Esophagus muscularis mucosa (tissue), 4 donors: ENCODE measurements at regions not wholly inside any gene's neighbourhood (a gene's known extent, or its start where the extent isn't known, plus 50 kb on each side); places are given as distances from the start of the nearest gene placed in this dataset.
A peak's percentile ranks its signal among the peaks of the same experiment; 100 is the strongest.

Experiments
- DNase-seq: peaks from one replicate; pipeline ENCODE4 v3.0.0-alpha.2; 2017; ENCODE audit errors: extremely low spot score
- H3K27ac ChIP-seq, 4 donors: fragments of 200-600 bp; sonication (generic); replicated peaks in 1 of 4; 1 replicate in 3 of 4; 2 replicates in 1 of 4; pipeline ENCODE4 v1.5.1; 2016 to 2019; ENCODE audit warnings: mild to moderate bottlenecking in 1 of 4
- H3K27me3 ChIP-seq, 4 donors: fragments of 200-600 bp; sonication (generic); one replicate each; pipeline versions ENCODE4 v1.5.1 to v1.6.0; 2016 to 2019
- H3K36me3 ChIP-seq, 4 donors: fragments of 200-600 bp; sonication (generic); one replicate each; pipeline ENCODE4 v1.5.1; 2016 to 2019
- H3K4me1 ChIP-seq, 4 donors: fragments of 200-600 bp; sonication (generic); one replicate each; pipeline ENCODE4 v1.5.1; 2016 to 2019
- H3K4me3 ChIP-seq, 4 donors: fragments of 200-600 bp; sonication (generic); 1 replicate in 2 of 4; 2 replicates in 2 of 4; pipeline ENCODE4 v1.5.1; 2016 to 2019; ENCODE audit warnings: mild to moderate bottlenecking in 4 of 4, moderate library complexity in 1 of 4
- H3K9me3 ChIP-seq, 4 donors: fragments of 200-600 bp; sonication (generic); 1 replicate in 3 of 4; 2 replicates in 1 of 4; pipeline ENCODE4 v1.5.1; 2016 to 2019
- EP300 ChIP-seq: sonication (generic); formaldehyde crosslinking; IDR thresholded peaks from one replicate; pipeline ENCODE4 v1.6.1; 2017; ENCODE audit warnings: antibody characterized with exemption
- POLR2A ChIP-seq: fragments of 450-650 bp; IDR thresholded peaks from one replicate; pipeline ENCODE4 v1.6.1; 2017; ENCODE audit warnings: antibody characterized with exemption, moderate library complexity, mild to moderate bottlenecking, low read depth
- POLR2AphosphoS5 ChIP-seq, 2 donors: sonication (generic); formaldehyde crosslinking; IDR thresholded peaks; one replicate each; pipeline ENCODE4 v1.6.1; 2017; ENCODE audit warnings: antibody characterized with exemption in 2 of 2
- WGBS: methylation state at CpG from one replicate; pipeline ENCODE4 v1.1.5; 2018; 5-methylcytosine and 5-hydroxymethylcytosine counted together
- intact Hi-C: fragments of 100-400 bp; cut with DNase I; formaldehyde crosslinking; loops from one replicate; pipeline ENCODE4 v1.15.1; 2023
- TF ChIP-seq, protein P1 (sequence below), 3 experiments: fragments of 200-600 bp in 2 of 3; fragments of 450-650 bp in 1 of 3; sonication (generic) in 2 of 3; IDR thresholded peaks; one replicate each; pipeline ENCODE4 v1.5.1; 2017 to 2019; ENCODE audit warnings: antibody characterized with exemption in 3 of 3, mild to moderate bottlenecking in 2 of 3, moderate library complexity in 1 of 3

DNA sequence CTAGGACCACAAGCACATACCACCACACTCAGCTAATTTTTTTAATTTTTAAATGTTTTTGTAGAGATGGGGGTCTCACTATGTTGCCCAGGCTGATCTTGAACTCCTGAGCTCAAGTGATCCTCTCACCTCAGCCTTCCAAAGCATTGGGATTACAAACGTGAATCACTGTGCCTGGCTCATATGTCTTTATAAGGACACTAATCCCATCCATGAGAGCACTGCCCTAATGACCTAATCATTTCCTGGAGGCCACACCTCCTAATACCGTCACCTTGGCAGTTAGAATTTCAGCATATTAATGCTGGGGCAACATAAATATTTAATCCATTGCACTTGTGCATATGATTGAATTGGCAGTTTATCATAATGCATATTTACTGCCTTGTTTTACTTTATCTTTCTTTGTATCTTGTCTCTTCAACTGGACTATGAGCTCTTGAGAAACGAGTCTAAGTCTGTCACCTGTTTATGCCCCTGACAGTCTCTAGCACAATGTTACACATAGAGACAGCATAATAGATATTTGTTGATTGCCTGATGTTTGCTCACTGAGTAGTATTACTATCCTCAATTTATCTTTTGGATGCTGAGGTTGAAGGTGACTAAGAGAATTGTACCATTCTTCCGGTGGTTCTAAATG lies 172.0 kb downstream of the AASDH start:
- no peak for DNase-seq
- no peak overlapping the region for H3K27ac ChIP-seq
- no peaks in the 10 kb centered on the region for H3K27me3 ChIP-seq
- H3K4me3 ChIP-seq: no peak overlapping the region
- H3K4me1 ChIP-seq: no peaks in the 10 kb centered on the region
- intact Hi-C loops: no loop called here
- no peak for TF ChIP-seq POLR2AphosphoS5 (IDR thresholded peaks at IDR 0.05)
- no peak for TF ChIP-seq POLR2A
- TF ChIP-seq, protein P1, sequence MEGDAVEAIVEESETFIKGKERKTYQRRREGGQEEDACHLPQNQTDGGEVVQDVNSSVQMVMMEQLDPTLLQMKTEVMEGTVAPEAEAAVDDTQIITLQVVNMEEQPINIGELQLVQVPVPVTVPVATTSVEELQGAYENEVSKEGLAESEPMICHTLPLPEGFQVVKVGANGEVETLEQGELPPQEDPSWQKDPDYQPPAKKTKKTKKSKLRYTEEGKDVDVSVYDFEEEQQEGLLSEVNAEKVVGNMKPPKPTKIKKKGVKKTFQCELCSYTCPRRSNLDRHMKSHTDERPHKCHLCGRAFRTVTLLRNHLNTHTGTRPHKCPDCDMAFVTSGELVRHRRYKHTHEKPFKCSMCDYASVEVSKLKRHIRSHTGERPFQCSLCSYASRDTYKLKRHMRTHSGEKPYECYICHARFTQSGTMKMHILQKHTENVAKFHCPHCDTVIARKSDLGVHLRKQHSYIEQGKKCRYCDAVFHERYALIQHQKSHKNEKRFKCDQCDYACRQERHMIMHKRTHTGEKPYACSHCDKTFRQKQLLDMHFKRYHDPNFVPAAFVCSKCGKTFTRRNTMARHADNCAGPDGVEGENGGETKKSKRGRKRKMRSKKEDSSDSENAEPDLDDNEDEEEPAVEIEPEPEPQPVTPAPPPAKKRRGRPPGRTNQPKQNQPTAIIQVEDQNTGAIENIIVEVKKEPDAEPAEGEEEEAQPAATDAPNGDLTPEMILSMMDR (IDR thresholded peaks at IDR 0.05): no peak
- no peak for TF ChIP-seq EP300
- WGBS: 54% methylated on average over 4 of the region's 4 CpGs
- no peaks in the 10 kb centered on the region for H3K36me3 ChIP-seq
- no peaks in the 10 kb centered on the region for H3K9me3 ChIP-seq

DNA sequence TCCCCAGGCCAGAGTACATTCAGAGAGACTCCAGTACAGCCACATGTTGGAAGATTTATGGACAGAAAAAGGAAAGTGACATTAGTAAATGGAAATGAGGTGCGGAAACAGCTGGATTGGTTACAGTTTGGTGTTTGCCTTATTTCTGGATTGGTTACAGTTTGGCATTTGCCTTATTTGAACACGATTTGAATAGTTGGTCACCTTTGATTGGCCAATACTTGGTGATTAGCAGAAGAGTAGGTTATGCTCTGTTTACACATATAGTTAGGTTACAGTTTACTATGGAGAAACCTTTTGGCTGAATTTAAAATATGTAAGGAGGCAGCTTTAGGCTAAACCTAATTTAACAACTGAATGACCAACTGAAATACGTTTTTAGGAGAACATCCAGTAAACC lies 173.7 kb downstream of the AASDH start:
- H3K9me3 ChIP-seq: no peaks in the 10 kb centered on the region
- TF ChIP-seq, protein P1 (IDR thresholded peaks at IDR 0.05): no peak
- H3K27ac ChIP-seq: no peak overlapping the region
- DNase-seq: no peak
- H3K4me3 ChIP-seq: no peak overlapping the region
- H3K36me3 ChIP-seq: no peaks in the 10 kb centered on the region
- intact Hi-C loops: no loop called here
- H3K27me3 ChIP-seq: no peaks in the 10 kb centered on the region
- 91% methylated on average over 3 of the region's 3 CpGs for WGBS
- H3K4me1 ChIP-seq: no peaks in the 10 kb centered on the region

DNA sequence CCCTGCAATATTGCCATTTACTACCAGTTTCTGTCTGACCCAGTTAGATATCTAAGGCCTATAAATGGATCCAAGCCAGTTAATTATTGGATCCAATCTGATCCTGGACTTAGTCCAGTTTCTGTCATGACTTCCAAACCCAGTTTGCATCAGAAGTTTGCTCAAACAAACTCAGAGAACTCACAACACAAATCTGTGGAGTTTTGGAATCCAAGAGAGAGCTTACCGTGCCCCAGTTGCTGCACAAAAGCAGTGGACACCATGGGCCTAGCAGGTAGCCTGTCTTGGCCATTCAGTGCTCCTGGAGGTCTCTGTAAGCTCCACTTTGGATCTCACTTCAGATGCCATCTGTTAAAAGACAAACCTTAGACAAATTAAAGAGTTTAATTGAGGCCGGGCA lies 174.5 kb downstream of the AASDH start:
- Histone ChIP-seq H3K27me3 (no peaks in the 10 kb centered on the region), H3K27ac (no peak overlapping the region)
- intact Hi-C loops: no loop called here

DNA sequence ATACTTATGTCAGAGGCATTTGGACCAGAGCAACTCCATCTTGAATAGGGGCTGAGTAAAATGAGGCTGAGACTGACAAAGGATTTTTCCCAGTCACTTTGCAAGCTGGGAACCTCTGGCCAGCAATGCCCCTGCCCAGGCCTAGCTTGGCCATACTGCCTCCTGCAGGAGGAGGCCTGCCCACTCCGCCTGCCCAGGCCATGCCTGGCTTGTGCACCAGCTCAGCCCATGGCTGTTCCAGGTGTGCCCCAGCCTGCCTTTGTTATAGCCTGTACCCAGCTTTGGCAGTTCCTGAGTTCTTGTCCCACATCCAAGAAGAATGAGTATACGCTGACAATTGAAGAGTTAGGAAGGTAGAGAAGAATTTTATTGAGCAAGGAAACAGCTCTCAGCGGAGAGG lies 176.1 kb downstream of the AASDH start:
- H3K4me3 ChIP-seq: no peak overlapping the region
- H3K27ac ChIP-seq: no peak overlapping the region
- DNase-seq: peak; percentile 72
- no peaks in the 10 kb centered on the region for H3K9me3 ChIP-seq
- WGBS: 100% methylated on average over 3 of the region's 3 CpGs
- TF ChIP-seq, protein P1 (IDR thresholded peaks at IDR 0.05): no peak
- TF ChIP-seq POLR2A (no peak), EP300 (no peak), POLR2AphosphoS5 (IDR thresholded peaks at IDR 0.05) (no peak)
- no peaks in the 10 kb centered on the region for H3K4me1 ChIP-seq
- intact Hi-C loops: no loop called here
- H3K36me3 ChIP-seq: no peaks in the 10 kb centered on the region
- H3K27me3 ChIP-seq: no peaks in the 10 kb centered on the region

More for the DNA sequence above, 174.5 kb downstream of the AASDH start:
- TF ChIP-seq, protein P1 (IDR thresholded peaks at IDR 0.05): no peak
- no peak for TF ChIP-seq POLR2A
- TF ChIP-seq POLR2AphosphoS5 (IDR thresholded peaks at IDR 0.05): no peak
- no peak for TF ChIP-seq EP300
- Histone ChIP-seq H3K4me3 (no peak overlapping the region), H3K9me3 (no peaks in the 10 kb centered on the region), H3K4me1 (no peaks in the 10 kb centered on the region), H3K36me3 (no peaks in the 10 kb centered on the region)
- no peak for DNase-seq
- WGBS: 83% methylated on average over 2 of the region's 2 CpGs

DNA sequence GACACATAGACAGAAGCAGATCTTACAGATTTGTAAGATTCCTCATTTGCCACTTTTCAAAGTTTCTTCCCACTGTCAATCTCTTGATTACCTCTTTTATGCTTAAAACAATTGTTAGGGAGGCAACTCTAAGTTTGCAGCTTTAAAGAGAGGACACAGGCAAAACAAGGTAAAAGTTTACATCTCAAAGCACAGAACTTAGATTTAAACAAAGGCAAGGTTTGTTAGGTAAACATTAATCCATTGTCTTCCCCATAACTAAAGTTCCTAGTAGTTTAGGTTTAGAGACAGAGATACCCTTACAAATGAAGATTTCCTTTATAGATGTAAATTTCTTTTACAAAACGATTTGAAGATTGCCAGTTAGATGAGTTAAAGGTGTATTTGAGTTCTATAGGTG lies 176.9 kb downstream of the AASDH start:
- 67% methylated on average over 1 of the region's 1 CpG for WGBS
- H3K4me1 ChIP-seq: no peaks in the 10 kb centered on the region
- H3K27ac ChIP-seq: no peak overlapping the region
- H3K4me3 ChIP-seq: no peak overlapping the region
- DNase-seq: no peak
- no peaks in the 10 kb centered on the region for H3K9me3 ChIP-seq
- no peaks in the 10 kb centered on the region for H3K36me3 ChIP-seq
- TF ChIP-seq POLR2AphosphoS5 (IDR thresholded peaks at IDR 0.05) (no peak), EP300 (no peak), POLR2A (no peak)
- TF ChIP-seq, protein P1 (IDR thresholded peaks at IDR 0.05): no peak
- H3K27me3 ChIP-seq: no peaks in the 10 kb centered on the region
- intact Hi-C loops: no loop called here
